HFFc6 (cell line): ENCODE measurements at regions not wholly inside any gene's neighbourhood (a gene's known extent, or its start where the extent isn't known, plus 50 kb on each side); places are given as distances from the start of the nearest gene placed in this dataset.

Source experiments
- DNase-seq: peaks from one replicate; pipeline ENCODE4 v3.0.0-alpha.2; 2018
- H3K27ac Mint-ChIP-seq: 2 replicates; pipeline ENCODE4 v1.8.0; 2020; ENCODE audit warnings: mild to moderate bottlenecking, mixed read lengths
- H3K27me3 Mint-ChIP-seq: 2 replicates; pipeline ENCODE4 v1.8.0; 2021; ENCODE audit warnings: mild to moderate bottlenecking, moderate library complexity, mixed read lengths; ENCODE audit not compliant: insufficient read depth
- H3K36me3 Mint-ChIP-seq: 2 replicates; pipeline ENCODE4 v1.8.0; 2021; ENCODE audit warnings: low read depth, mixed read lengths
- H3K4me1 Mint-ChIP-seq: 2 replicates; pipeline ENCODE4 v1.8.0; 2020; ENCODE audit warnings: low read depth, mixed read lengths
- H3K4me3 Mint-ChIP-seq: 2 replicates; pipeline ENCODE4 v1.8.0; 2020; ENCODE audit warnings: mild to moderate bottlenecking, moderate library complexity, mixed read lengths
- H3K9me3 Mint-ChIP-seq: 2 replicates; pipeline ENCODE4 v1.8.0; 2020; ENCODE audit warnings: mild to moderate bottlenecking, mixed read lengths
- CTCF ChIP-seq: fragments of 200-600 bp; sonication (generic); IDR thresholded peaks from 2 replicates; pipeline ENCODE4 v1.5.0; 2021; ENCODE audit warnings: antibody characterized with exemption, mild to moderate bottlenecking

GRCh38 chr11:91100427-91100826 is 877.6 kb upstream of the CHORDC1 start:
- H3K27ac Mint-ChIP-seq, result no peak overlapping the region
- no peak for TF ChIP-seq CTCF
- H3K9me3 Mint-ChIP-seq, result peaks cover 17% of the 10 kb centered on the region
- no peaks in the 10 kb centered on the region for H3K36me3 Mint-ChIP-seq
- no peak for DNase-seq
- H3K4me1 Mint-ChIP-seq, result no peaks in the 10 kb centered on the region
- H3K27me3 Mint-ChIP-seq, result no peaks in the 10 kb centered on the region
- no peak overlapping the region for H3K4me3 Mint-ChIP-seq

- DNase-seq, result no peak
- Mint-ChIP-seq H3K9me3 (peaks cover 29% of the 10 kb centered on the region), H3K27me3 (no peaks in the 10 kb centered on the region), H3K36me3 (no peaks in the 10 kb centered on the region), H3K27ac (no peak overlapping the region), H3K4me1 (no peaks in the 10 kb centered on the region), H3K4me3 (no peak overlapping the region)
- TF ChIP-seq CTCF, result no peak
These were observed 874.2 kb upstream of the CHORDC1 start for GRCh38 chr11:91097083-91097482.

GRCh38 chr11:91093141-91093540 is 870.3 kb upstream of the CHORDC1 start:
- no peak overlapping the region for H3K4me3 Mint-ChIP-seq
- DNase-seq, result no peak
- no peak for TF ChIP-seq CTCF

GRCh38 chr11:91091563-91091962 is 868.7 kb upstream of the CHORDC1 start:
- DNase-seq, result no peak
- Mint-ChIP-seq H3K4me1 (no peaks in the 10 kb centered on the region), H3K27me3 (no peaks in the 10 kb centered on the region), H3K27ac (no peak overlapping the region), H3K9me3 (peaks cover 31% of the 10 kb centered on the region), H3K4me3 (no peak overlapping the region), H3K36me3 (no peaks in the 10 kb centered on the region)
- no peak for TF ChIP-seq CTCF

More at GRCh38 chr11:91093141-91093540, 870.3 kb upstream of the CHORDC1 start:
- Mint-ChIP-seq H3K27me3 (no peaks in the 10 kb centered on the region), H3K36me3 (no peaks in the 10 kb centered on the region), H3K27ac (no peak overlapping the region), H3K9me3 (peaks cover 19% of the 10 kb centered on the region), H3K4me1 (no peaks in the 10 kb centered on the region)

- H3K27ac Mint-ChIP-seq, result no peak overlapping the region
- no peaks in the 10 kb centered on the region for H3K4me1 Mint-ChIP-seq
- DNase-seq, result no peak
- no peak for TF ChIP-seq CTCF
- no peaks in the 10 kb centered on the region for H3K36me3 Mint-ChIP-seq
- no peaks in the 10 kb centered on the region; the same call in 1 of the 2 replicates for H3K27me3 Mint-ChIP-seq
- H3K4me3 Mint-ChIP-seq, result no peak overlapping the region
- H3K9me3 Mint-ChIP-seq, result peaks cover 38% of the 10 kb centered on the region
These were observed 863.2 kb upstream of the CHORDC1 start for GRCh38 chr11:91086028-91086427.

GRCh38 chr11:91082255-91082654 is 859.4 kb upstream of the CHORDC1 start:
- peaks cover 54% of the 10 kb centered on the region for H3K9me3 Mint-ChIP-seq
- no peaks in the 10 kb centered on the region for H3K4me1 Mint-ChIP-seq
- H3K27me3 Mint-ChIP-seq, result no peaks in the 10 kb centered on the region; the same call in 1 of the 2 replicates
- TF ChIP-seq CTCF, result no peak
- no peaks in the 10 kb centered on the region for H3K36me3 Mint-ChIP-seq
- no peak overlapping the region for H3K27ac Mint-ChIP-seq
- H3K4me3 Mint-ChIP-seq, result no peak overlapping the region
- no peak for DNase-seq
